ENCODE measurements at regions not wholly inside any gene's neighbourhood (a gene's known extent, or its start where the extent isn't known, plus 50 kb on each side); places are given as distances from the start of the nearest gene placed in this dataset.

DNA sequence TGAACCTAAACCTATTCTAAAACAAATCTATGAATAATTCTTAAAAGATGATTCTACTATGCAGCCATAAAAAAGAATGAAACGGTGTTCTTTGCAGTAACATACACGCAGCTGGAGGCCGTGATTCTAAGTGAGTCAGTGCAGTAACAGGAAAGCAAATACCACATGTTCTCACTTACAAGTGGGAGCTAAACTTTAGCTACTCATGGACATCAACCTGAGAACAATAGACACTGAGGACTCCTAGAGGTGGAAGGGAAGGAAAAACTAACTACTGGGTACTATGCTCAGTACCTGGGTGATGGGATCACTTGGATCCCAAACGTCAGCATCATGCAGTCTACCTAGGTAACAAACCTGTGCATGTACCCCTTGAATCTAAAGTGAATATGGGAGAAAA, 575.0 kb upstream of the MGMT start:
- no peak overlapping the region for H3K4me3 ChIP-seq (ENCODE audit: low read length)
- no peak overlapping the region for H3K9ac ChIP-seq (ENCODE audit: low read depth, low read length)
- no peak overlapping the region for H3K27ac ChIP-seq (ENCODE audit: low read depth, low read length)
- no peaks in the 10 kb centered on the region for H3K36me3 ChIP-seq (ENCODE audit: insufficient read depth, low read length)
- H3K27me3 ChIP-seq (ENCODE audit: insufficient read depth, low read length) = no peaks in the 10 kb centered on the region
- WGBS = 96% methylated on average over 4 of the region's 4 CpGs
- H3K4me1 ChIP-seq (ENCODE audit: insufficient read depth, low read length) = peaks cover 4% of the 10 kb centered on the region; the same call in 1 of the 2 replicates
- peaks cover 6% of the 10 kb centered on the region; the same call in 1 of the 2 replicates for H3K9me3 ChIP-seq (ENCODE audit: insufficient read depth, low read depth, low read length)

DNA sequence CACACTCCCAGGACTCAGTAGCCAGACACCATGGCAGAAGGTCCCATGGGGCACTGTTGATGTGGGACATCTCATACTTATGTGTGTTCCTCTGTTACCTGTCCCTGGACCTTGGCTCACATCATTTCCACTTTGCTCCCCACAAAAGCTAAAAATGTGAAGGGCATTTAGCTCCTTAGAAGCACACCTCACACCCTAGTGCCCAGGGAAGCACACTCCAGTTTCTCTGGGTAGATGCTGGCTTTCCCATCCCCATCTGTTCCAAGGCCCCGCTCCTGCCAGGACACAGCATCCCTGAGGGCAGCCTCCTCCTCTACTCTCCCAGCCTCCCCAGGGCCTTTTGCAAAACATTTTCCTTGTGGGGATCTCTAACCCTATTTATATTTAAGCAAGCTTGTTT, 572.4 kb upstream of the MGMT start:
- 93% methylated on average over 1 of the region's 1 CpG for WGBS
- Histone ChIP-seq H3K4me3 (ENCODE audit: low read length) (no peak overlapping the region), H3K27me3 (ENCODE audit: insufficient read depth, low read length) (no peaks in the 10 kb centered on the region), H3K9ac (ENCODE audit: low read depth, low read length) (no peak overlapping the region), H3K4me1 (ENCODE audit: insufficient read depth, low read length) (peaks cover 23% of the 10 kb centered on the region; the same call in 1 of the 2 replicates), H3K9me3 (ENCODE audit: insufficient read depth, low read depth, low read length) (no peaks in the 10 kb centered on the region), H3K36me3 (ENCODE audit: insufficient read depth, low read length) (no peaks in the 10 kb centered on the region), H3K27ac (ENCODE audit: low read depth, low read length) (no peak overlapping the region)

DNA sequence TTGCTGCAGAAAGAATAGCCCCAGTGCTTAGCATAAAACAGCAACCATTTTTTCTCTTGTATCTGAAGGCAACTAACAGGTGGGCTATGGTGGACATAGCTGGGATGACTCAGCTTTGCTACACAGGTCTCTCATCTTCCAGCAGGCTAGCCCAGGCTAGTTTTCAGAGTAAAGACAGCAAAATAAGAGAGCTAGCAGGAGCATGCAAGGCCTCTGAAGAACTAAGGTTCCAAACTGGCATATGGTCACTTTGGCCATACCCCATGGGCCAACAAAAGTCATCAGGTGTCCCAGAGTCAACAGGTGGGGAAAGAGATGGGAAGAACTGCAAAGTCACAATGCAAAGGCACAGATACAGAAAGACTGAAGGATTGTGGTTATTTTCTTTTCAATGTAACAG, 571.6 kb upstream of the MGMT start:
- Histone ChIP-seq H3K36me3 (ENCODE audit: insufficient read depth, low read length) (no peaks in the 10 kb centered on the region), H3K9ac (ENCODE audit: low read depth, low read length) (no peak overlapping the region), H3K9me3 (ENCODE audit: insufficient read depth, low read depth, low read length) (no peaks in the 10 kb centered on the region), H3K4me1 (ENCODE audit: insufficient read depth, low read length) (peaks cover 23% of the 10 kb centered on the region; the same call in 1 of the 2 replicates), H3K4me3 (ENCODE audit: low read length) (no peak overlapping the region), H3K27ac (ENCODE audit: low read depth, low read length) (no peak overlapping the region), H3K27me3 (ENCODE audit: insufficient read depth, low read length) (no peaks in the 10 kb centered on the region)

DNA sequence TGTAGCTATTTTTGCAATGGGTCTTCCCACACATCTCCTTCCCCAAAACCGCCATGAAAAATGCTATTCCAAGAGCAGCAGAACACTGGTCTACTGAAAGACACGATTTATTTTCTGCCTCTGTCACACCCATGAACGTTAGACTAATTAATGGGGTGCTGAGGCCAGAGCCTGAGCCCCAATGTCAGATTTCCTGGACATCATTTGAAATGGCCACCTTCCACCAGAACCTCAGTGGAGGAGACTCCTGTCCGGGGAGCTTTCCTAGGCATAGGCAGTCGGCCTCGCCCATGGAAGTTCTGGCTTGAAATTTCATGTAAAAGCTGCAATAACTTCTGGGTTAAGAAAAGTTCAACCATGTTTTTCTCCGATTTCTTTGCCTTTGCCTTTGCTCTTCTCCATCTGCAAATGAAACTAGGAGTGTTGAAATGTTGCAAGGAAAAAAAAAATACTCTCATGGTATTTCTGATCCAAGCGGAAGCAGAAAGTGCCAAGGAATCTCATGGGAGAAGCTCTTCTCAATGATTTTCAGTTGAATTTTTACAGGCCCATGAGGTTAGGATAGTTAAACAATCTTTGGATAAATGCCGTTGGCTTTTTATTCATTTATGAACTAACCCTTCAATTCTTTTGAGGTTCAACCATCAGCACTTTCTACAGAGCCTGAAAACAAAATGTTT, 570.8 kb upstream of the MGMT start:
- Histone ChIP-seq H3K27ac (ENCODE audit: low read depth, low read length) (no peak overlapping the region), H3K4me3 (ENCODE audit: low read length) (no peak overlapping the region), H3K36me3 (ENCODE audit: insufficient read depth, low read length) (no peaks in the 10 kb centered on the region), H3K4me1 (ENCODE audit: insufficient read depth, low read length) (peaks cover 23% of the 10 kb centered on the region; the same call in 1 of the 2 replicates), H3K9ac (ENCODE audit: low read depth, low read length) (no peak overlapping the region), H3K27me3 (ENCODE audit: insufficient read depth, low read length) (no peaks in the 10 kb centered on the region), H3K9me3 (ENCODE audit: insufficient read depth, low read depth, low read length) (no peaks in the 10 kb centered on the region)
- WGBS = 85% methylated on average over 8 of the region's 9 CpGs

DNA sequence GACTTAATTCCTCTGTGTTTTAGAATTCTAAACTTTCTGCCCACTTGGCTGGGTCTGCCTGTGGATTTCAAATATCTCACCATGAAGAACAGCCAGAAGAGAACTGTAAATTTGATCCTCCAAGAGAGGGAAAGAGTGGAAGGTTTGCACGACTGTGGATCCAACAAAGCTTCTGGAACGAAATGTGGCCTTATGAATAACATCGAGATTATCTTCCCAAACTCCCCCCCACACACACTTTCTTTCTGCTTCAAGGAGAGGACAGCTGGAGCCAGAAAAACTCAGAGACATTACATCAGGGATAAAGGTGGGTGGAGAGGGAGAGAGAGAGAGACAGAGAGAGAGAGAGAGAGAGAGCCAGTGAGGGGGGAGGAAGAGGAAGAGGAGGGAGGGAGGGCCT, 570.1 kb upstream of the MGMT start:
- Histone ChIP-seq H3K27me3 (ENCODE audit: insufficient read depth, low read length) (no peaks in the 10 kb centered on the region), H3K36me3 (ENCODE audit: insufficient read depth, low read length) (no peaks in the 10 kb centered on the region), H3K4me1 (ENCODE audit: insufficient read depth, low read length) (peaks cover 23% of the 10 kb centered on the region; the same call in 1 of the 2 replicates), H3K4me3 (ENCODE audit: low read length) (no peak overlapping the region), H3K9ac (ENCODE audit: low read depth, low read length) (no peak overlapping the region), H3K9me3 (ENCODE audit: insufficient read depth, low read depth, low read length) (no peaks in the 10 kb centered on the region), H3K27ac (ENCODE audit: low read depth, low read length) (no peak overlapping the region)
- WGBS = 86% methylated on average over 3 of the region's 3 CpGs

DNA sequence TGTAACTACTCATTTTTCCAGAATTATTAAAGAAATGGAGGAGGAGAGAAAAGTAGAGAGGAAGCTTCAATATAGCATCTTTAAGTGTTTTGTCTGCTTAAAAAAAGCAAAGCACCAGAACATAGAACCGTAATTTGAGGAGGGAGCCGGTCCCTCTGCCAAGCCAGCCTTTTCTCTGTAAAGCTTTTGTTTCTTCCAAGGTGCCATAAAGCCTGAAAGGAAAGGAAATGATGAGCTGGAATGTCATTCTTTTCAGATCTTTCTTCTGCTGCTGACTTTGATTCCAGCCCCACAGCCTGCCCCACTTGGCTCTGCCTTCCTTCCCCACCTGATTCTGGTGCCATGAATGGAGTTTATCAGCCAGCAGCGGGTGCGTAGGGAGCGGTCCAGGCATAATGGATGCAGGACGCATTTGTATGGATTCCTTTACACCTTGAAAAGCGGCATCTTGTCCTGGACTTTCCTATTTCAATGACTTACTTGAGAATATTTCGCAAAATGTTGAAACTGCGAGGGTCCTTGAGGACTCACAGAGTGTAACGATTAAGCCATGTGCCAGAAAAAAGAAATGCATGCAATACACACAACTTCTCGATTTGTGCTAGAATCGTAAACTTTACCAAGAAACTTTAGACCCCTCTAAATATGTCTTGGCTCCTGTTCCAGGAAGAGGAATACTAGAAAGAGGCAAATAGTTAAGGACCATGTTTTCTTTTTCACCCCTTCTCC, 569.5 kb upstream of the MGMT start:
- Histone ChIP-seq H3K9ac (ENCODE audit: low read depth, low read length) (no peak overlapping the region), H3K9me3 (ENCODE audit: insufficient read depth, low read depth, low read length) (no peaks in the 10 kb centered on the region), H3K4me1 (ENCODE audit: insufficient read depth, low read length) (peaks cover 23% of the 10 kb centered on the region; the same call in 1 of the 2 replicates), H3K36me3 (ENCODE audit: insufficient read depth, low read length) (no peaks in the 10 kb centered on the region), H3K27me3 (ENCODE audit: insufficient read depth, low read length) (no peaks in the 10 kb centered on the region), H3K4me3 (ENCODE audit: low read length) (peak overlapping the region; percentile 37), H3K27ac (ENCODE audit: low read depth, low read length) (no peak overlapping the region)
- 82% methylated on average over 12 of the region's 12 CpGs for WGBS

DNA sequence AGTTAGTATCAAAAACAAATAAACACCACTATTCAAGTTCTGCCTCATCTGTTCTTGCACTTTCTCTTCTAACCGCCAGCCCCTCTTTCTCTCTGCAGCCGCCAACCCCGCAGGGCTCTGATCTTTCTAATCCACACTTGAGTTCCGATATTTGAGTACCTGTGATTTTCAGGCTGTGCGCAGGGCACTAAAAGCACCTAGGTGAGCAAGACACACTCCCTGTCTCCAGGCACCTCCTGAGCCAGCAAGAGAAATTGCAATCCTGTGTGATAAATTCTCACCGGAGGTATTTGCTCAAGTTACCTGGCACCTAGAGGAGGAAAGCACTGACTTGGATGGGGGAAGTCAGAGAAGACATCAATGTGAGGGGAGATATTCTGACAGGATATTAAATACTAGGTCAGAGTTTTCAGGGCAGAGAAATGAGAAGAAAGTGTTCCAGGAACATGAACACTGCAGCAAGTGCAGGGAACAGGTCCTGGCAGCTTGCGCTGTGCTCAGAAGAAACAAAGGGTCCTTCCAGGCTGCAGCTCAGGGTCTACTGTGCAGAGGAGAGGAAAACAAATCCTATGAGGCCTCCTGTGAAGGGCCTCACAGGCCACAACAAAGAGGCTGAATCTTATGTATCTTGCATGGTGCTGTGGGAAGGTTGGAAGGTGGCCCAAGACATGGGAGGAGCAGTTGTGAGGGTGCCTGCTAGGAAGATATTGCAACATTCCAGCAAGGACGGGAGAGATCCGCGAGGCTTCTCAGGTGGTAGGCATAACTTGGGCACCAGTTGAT, 568.7 kb upstream of the MGMT start:
- H3K4me1 ChIP-seq (ENCODE audit: insufficient read depth, low read length) = peaks cover 23% of the 10 kb centered on the region; the same call in 1 of the 2 replicates
- H3K27ac ChIP-seq (ENCODE audit: low read depth, low read length) = no peak overlapping the region
- H3K4me3 ChIP-seq (ENCODE audit: low read length) = peak overlapping the region; percentile 37
- WGBS = 84% methylated on average over 10 of the region's 10 CpGs
- no peaks in the 10 kb centered on the region for H3K27me3 ChIP-seq (ENCODE audit: insufficient read depth, low read length)
- no peak overlapping the region for H3K9ac ChIP-seq (ENCODE audit: low read depth, low read length)
- H3K36me3 ChIP-seq (ENCODE audit: insufficient read depth, low read length) = no peaks in the 10 kb centered on the region
- no peaks in the 10 kb centered on the region for H3K9me3 ChIP-seq (ENCODE audit: insufficient read depth, low read depth, low read length)

DNA sequence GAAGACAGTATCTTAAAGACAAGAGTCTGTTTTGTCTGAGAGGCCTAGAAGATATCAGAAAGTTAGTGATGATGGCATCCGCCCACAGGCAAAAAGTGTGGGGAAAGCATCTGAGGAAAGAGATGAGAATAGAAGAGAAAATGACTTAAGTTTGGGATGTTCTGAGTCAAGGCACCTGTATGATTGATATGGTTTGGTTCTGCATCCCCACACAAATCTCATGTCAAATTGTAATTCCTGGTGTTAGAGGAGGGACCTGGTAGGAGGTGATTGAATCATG, 568.2 kb upstream of the MGMT start:
- Histone ChIP-seq H3K27ac (ENCODE audit: low read depth, low read length) (no peak overlapping the region), H3K27me3 (ENCODE audit: insufficient read depth, low read length) (no peaks in the 10 kb centered on the region), H3K4me1 (ENCODE audit: insufficient read depth, low read length) (peaks cover 23% of the 10 kb centered on the region; the same call in 1 of the 2 replicates), H3K9ac (ENCODE audit: low read depth, low read length) (no peak overlapping the region), H3K9me3 (ENCODE audit: insufficient read depth, low read depth, low read length) (no peaks in the 10 kb centered on the region), H3K4me3 (ENCODE audit: low read length) (no peak overlapping the region), H3K36me3 (ENCODE audit: insufficient read depth, low read length) (no peaks in the 10 kb centered on the region)
- 100% methylated on average over 1 of the region's 1 CpG for WGBS

DNA sequence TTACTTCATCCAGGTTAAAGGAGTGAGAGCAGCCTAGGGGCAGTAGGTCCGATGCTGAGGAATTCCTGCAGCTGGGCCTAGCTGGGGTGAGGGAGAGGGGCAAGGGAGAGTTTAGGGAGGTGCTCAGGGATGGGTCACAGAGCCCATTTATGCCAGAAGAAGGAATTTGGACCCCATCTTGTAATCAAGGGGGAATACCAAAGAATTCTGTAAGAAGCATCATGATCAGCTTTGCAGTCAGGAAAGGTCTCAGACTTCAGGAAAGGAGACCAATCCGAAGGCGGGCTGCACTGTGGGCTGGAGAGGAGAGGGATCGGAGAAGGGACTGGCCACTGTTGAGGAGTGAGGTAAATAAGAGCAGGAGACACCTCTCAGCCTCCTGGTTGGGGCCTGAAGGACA, 566.6 kb upstream of the MGMT start:
- 93% methylated on average over 4 of the region's 4 CpGs for WGBS
- H3K4me3 ChIP-seq (ENCODE audit: low read length) = no peak overlapping the region
- no peaks in the 10 kb centered on the region for H3K9me3 ChIP-seq (ENCODE audit: insufficient read depth, low read depth, low read length)
- no peaks in the 10 kb centered on the region for H3K27me3 ChIP-seq (ENCODE audit: insufficient read depth, low read length)
- H3K27ac ChIP-seq (ENCODE audit: low read depth, low read length) = no peak overlapping the region
- H3K4me1 ChIP-seq (ENCODE audit: insufficient read depth, low read length) = peaks cover 23% of the 10 kb centered on the region; the same call in 1 of the 2 replicates
- no peaks in the 10 kb centered on the region for H3K36me3 ChIP-seq (ENCODE audit: insufficient read depth, low read length)
- no peak overlapping the region for H3K9ac ChIP-seq (ENCODE audit: low read depth, low read length)

DNA sequence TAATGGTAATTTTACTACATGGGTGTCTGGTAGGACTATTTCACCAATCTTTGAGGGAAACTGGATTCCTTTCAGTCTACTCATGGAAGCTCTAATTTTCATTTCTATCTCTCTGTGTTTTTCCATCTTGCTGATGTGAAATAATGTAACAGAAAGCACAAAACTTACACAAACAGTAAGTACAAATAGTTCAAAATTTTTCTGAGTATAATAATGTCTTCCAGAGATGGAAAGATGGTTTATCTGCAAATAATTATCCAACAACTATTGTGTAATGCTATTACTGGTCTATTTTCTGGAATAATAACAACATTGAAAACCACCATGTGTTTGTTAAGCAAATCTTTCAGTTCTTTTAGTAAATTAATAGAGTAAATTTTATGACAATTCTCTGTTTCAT, 565.8 kb upstream of the MGMT start:
- H3K9me3 ChIP-seq (ENCODE audit: insufficient read depth, low read depth, low read length) = no peaks in the 10 kb centered on the region
- no peaks in the 10 kb centered on the region for H3K27me3 ChIP-seq (ENCODE audit: insufficient read depth, low read length)
- H3K36me3 ChIP-seq (ENCODE audit: insufficient read depth, low read length) = no peaks in the 10 kb centered on the region
- H3K9ac ChIP-seq (ENCODE audit: low read depth, low read length) = no peak overlapping the region
- H3K27ac ChIP-seq (ENCODE audit: low read depth, low read length) = no peak overlapping the region
- peaks cover 23% of the 10 kb centered on the region; the same call in 1 of the 2 replicates for H3K4me1 ChIP-seq (ENCODE audit: insufficient read depth, low read length)
- H3K4me3 ChIP-seq (ENCODE audit: low read length) = no peak overlapping the region

DNA sequence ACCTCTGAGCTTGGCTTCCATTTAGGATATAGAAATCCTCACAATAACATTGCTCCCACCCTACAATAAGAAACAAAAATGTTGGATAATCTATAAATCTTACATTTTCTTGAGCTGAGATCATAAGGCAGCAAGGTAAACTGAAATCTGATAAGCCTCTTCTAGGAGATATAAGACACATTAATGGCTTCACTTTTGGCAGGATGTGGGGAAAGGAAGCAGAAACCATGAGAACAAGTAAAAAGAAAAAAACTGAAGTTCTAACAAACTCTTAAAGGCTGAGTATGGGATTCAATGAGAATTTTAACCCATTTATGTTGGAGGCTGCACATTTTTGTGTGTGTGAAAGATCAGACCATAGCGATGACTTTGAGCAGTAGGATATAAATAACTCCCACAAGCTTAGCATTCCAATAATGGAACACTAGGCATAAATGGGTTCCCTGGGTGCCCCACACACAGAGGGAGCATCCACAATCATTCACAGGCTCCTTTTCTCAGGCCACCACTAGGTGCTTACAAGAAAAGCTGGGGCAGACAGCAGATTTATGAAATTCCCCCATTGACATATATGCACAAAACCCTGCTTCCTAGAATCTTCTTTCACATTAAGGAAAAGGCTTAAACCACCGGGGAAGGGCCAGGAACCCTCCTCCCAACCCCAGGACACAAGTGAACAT, 564.9 kb upstream of the MGMT start:
- WGBS = 94% methylated on average over 2 of the region's 2 CpGs
- no peaks in the 10 kb centered on the region for H3K9me3 ChIP-seq (ENCODE audit: insufficient read depth, low read depth, low read length)
- peaks cover 17% of the 10 kb centered on the region; the same call in 1 of the 2 replicates for H3K4me1 ChIP-seq (ENCODE audit: insufficient read depth, low read length)
- no peaks in the 10 kb centered on the region for H3K27me3 ChIP-seq (ENCODE audit: insufficient read depth, low read length)
- H3K9ac ChIP-seq (ENCODE audit: low read depth, low read length) = no peak overlapping the region
- no peak overlapping the region for H3K4me3 ChIP-seq (ENCODE audit: low read length)
- no peaks in the 10 kb centered on the region for H3K36me3 ChIP-seq (ENCODE audit: insufficient read depth, low read length)
- no peak overlapping the region for H3K27ac ChIP-seq (ENCODE audit: low read depth, low read length)
